GM19099 (cell line): ENCODE measurements at regions not wholly inside any gene's neighbourhood (a gene's known extent, or its start where the extent isn't known, plus 50 kb on each side); places are given as distances from the start of the nearest gene placed in this dataset.

ENCODE experiments used
- POLR2A ChIP-seq: IDR thresholded peaks from 3 replicates; pipeline ENCODE4 v1.6.1; 2011; ENCODE audit warnings: low read depth; ENCODE audit not compliant: insufficient read length; ENCODE audit errors: extremely low read depth

GRCh38 chr7:46763344-46763743 is 818.6 kb downstream of the TNS3 start:
- no peak for TF ChIP-seq POLR2A

- no peak for TF ChIP-seq POLR2A
Observed at GRCh38 chr7:46759711-46760480, 822.0 kb downstream of the TNS3 start.

DNA sequence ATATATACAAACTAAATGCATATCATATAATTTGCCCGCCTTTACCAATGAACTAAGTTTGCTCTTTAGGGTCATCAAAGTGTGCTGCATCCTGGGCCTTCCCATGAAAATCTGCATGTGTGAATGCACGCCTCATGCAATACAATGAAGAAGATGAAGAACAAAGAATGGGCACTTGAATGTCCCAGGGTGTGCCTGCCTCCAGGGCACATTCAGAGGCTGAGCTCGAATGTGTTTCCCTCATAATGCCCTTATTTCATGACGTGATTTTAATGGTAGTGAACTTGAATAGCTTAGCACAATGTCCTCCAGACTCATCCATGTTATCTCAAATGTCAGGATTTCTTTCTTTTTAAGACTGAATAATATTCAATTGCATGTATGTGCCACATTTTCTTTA is 824.9 kb downstream of the TNS3 start:
- no peak for TF ChIP-seq POLR2A

DNA sequence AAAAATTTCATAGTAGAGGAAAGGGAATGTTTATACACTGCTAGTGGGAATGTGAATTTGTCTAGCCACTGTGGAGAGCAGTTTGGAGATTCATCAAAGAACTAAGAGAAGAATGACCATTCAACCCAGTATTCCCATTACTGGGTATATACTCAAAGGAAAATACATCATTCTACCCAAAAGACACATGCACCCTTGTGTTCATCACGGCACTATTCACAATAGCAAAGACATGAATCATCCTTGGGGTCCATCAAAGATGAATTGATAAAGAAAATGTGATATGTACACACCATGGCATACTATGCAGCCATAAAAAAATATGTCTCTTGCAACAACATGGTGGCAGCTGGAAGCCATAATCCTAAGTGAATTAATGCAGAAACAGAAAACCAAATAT is 825.7 kb downstream of the TNS3 start:
- no peak for TF ChIP-seq POLR2A

DNA sequence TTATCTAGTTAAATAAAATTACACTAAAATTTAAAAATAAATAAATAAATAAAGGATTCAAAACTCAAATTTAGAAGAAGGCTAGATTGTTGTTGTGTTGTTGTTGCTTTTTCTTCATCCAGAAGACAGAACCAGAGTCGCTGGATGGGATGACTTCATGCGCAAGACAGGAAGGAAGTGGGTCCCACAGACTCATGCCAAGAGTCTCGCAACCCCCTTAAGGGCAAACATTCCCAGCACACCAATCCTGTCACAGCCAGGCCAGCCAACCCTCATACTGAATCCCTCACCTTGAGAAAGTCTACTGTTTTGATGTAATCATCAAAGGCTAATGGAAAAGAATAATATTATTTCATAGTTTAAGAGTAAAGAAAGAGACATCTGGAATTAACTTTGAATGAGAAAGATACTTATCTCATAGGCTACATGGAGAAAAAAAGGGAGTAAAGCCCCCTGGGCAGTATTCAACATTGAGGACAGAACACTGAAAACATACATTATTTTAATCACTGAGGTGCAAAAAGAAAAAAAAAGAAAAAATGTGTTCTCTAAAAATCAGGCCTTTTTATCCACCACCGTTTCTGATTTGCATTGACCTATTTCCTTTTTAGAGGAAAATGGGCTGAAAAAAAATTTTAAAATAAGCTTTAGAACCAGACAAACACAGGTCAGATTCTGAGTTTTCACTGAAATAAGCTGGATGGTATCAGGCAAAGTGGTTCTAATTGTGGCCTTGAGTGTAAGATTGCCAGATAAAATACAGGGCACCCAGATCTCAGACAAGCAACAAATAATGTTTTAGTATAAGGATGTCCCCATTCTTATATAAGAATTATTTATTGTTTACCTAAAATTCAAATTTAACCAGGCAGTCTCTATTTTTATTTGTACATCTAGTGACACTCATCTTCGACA is 826.5 kb downstream of the TNS3 start:
- no peak for TF ChIP-seq POLR2A

GRCh38 chr7:46754140-46754720 is 827.7 kb downstream of the TNS3 start:
- TF ChIP-seq POLR2A: no peak

- TF ChIP-seq POLR2A: no peak
Observed at GRCh38 chr7:46753662-46754061, 828.2 kb downstream of the TNS3 start.

DNA sequence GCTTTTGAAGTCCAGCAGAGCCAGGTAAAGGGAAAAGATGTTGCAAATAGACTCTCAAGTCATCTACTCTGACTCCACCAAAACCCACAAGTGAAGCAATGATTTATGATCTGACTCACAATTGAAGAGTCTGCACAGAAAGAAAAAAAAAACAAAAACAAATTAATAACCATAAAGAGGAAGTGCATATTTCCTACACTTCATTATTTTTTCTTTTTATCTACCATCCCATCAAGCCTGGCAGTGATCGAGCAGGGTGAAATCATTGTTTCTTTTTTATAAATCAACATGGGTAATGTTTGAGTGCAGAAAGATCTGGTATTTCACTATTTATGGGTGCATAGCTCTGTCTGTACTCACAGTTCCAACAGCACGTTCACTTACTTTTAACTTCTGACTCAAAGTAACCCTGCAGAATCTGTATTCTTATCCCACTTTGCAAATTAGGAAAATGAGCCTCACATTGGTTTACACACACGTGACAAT is 829.0 kb downstream of the TNS3 start:
- TF ChIP-seq POLR2A: no peak

GRCh38 chr7:46751471-46751870 is 830.4 kb upstream of the IGFBP3 start:
- TF ChIP-seq POLR2A: no peak

GRCh38 chr7:46750321-46750865 is 829.3 kb upstream of the IGFBP3 start:
- TF ChIP-seq POLR2A: no peak

- TF ChIP-seq POLR2A: no peak
Observed at GRCh38 chr7:46747869-46748576, 827.0 kb upstream of the IGFBP3 start.

DNA sequence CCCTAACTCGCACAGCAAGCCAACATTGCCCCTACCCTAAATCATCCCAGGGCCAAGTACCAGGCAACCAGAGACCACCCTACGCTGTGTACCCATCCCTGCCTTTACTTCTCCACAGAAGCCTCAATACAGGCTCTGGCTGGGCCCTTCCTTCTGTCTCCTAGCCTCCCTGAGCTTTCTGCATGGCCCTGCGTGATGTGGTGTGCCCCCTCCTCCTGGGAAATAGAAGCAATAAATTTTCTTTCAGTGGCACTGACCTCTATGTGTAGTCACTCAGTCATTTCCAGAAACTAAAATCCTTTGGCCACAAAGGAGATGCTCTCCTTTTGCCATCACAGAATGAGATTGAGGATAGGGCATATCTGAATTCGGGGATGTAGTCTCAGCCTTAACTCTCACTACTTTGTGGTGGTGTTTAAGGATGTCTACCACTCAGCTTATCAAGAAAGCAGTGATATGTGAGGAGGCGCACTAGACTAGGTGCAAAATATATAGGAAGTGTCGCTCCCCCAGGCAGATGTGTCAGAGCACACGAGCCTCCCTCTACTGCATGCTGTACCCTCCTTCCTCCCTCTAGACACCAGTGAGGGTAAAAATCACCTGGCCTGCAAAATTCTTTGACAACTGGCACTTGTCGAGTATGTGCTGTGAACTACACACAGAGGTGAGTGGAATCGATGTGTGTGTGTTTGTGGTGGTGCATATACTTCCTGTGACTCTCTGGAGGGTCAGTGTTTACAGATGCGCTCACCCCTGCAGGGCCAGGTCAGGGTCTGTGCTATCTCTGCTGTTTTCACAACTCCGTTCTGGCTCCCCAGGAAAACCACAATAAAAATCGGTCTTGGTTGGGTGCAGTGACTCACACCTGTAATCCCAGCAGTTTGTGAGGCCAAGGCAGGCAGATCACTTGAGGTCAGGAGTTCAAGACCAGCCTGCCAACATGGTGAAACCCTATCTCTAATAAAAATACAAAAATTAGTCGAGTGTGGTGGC is 825.9 kb upstream of the IGFBP3 start:
- no peak for TF ChIP-seq POLR2A

- TF ChIP-seq POLR2A: no peak
Observed at GRCh38 chr7:46745707-46746090, 824.6 kb upstream of the IGFBP3 start.

GRCh38 chr7:46744957-46745706 is 824.1 kb upstream of the IGFBP3 start:
- no peak for TF ChIP-seq POLR2A
